ENCODE measurements at regions not wholly inside any gene's neighbourhood (a gene's known extent, or its start where the extent isn't known, plus 50 kb on each side); places are given as distances from the start of the nearest gene placed in this dataset.

- POLR2A ChIA-PET = no interaction called here
- Histone ChIP-seq H3K27me3 (ENCODE audit: control insufficient read depth in 2 of 2, insufficient read depth in 2 of 2, low read length in 2 of 2) (no peaks in the 10 kb centered on the region), H2AFZ (ENCODE audit: low read depth, low read length) (no peak overlapping the region), H3K36me3 (ENCODE audit: control insufficient read depth in 2 of 2, extremely low read depth in 1 of 2, insufficient read depth in 2 of 2, low read length in 2 of 2) (no peaks in the 10 kb centered on the region), H3K4me1 (ENCODE audit: control insufficient read depth, extremely low read depth, insufficient read depth, low read length) (no peaks in the 10 kb centered on the region), H3K9ac (replicated peaks; ENCODE audit: extremely low read depth, insufficient read depth, low read length) (no peak overlapping the region), H3K4me2 (ENCODE audit: insufficient read depth, low read length) (no peak overlapping the region), H3K27ac (ENCODE audit: insufficient read depth, low read depth, low read length) (no peak overlapping the region), H3K9me1 (replicated peaks; ENCODE audit: control insufficient read depth, extremely low read depth, insufficient read depth, low read length) (no peaks in the 10 kb centered on the region), H4K20me1 (replicated peaks; ENCODE audit: control insufficient read depth, extremely low read depth, insufficient read depth, low read length) (no peaks in the 10 kb centered on the region), H3K9me3 (replicated peaks; ENCODE audit: control insufficient read depth, insufficient read depth, low read length) (no peaks in the 10 kb centered on the region), H3K4me3 (replicated peaks in 1 of 3; ENCODE audit: insufficient read depth in 1 of 3, low read depth in 1 of 3, low read length in 3 of 3) (no peak overlapping the region), H3K79me2 (ENCODE audit: control insufficient read depth, insufficient read depth, low read length) (no peaks in the 10 kb centered on the region)
- FAIRE-seq = no peak
- dilution Hi-C loops (cut with MboI; ENCODE audit: extremely low pct_ligation_motif_present, low sequenced_read_pairs) (no loop called here), intact Hi-C loops (cut with micrococcal nuclease) (loop anchor here (5.0 kb wide), 1 partner anchor 36 kb away; no protein-coding TSS in a partner anchor)
- CTCF ChIA-PET = no interaction called here
- BruUV-seq (replicated peaks) = no TSS peak
- no peak for DNase-seq (ENCODE audit: low read depth, low spot score)
- no peak for TF ChIP-seq CTCF (IDR thresholded peaks at IDR 0.05; ENCODE audit: extremely low read depth in 1 of 2, insufficient read depth in 1 of 2, low read depth in 1 of 2, low read length in 2 of 2)
- TF ChIP-seq FOS (IDR thresholded peaks at IDR 0.05; ENCODE audit: borderline replicate concordance, insufficient read depth, low read length) = no peak
- no peak for TF ChIP-seq EZH2 (IDR thresholded peaks at IDR 0.05; ENCODE audit: borderline replicate concordance, low read depth, low read length, severe bottlenecking)
- TF ChIP-seq MYC (IDR thresholded peaks at IDR 0.05; ENCODE audit: low read depth, low read length) = no peak
- no peak for TF ChIP-seq JUN (IDR thresholded peaks at IDR 0.05; ENCODE audit: borderline replicate concordance, insufficient read depth, insufficient read length, low read depth)
- TF ChIP-seq GATA2 (IDR thresholded peaks at IDR 0.05; ENCODE audit: insufficient read depth, insufficient read length, low read depth, low read length) = no peak
- TF ChIP-seq MAX (IDR thresholded peaks at IDR 0.05; ENCODE audit: insufficient read depth, insufficient read length) = no peak
- no peak for TF ChIP-seq POLR2AphosphoS5 (IDR thresholded peaks at IDR 0.05; ENCODE audit: insufficient read depth, low read depth, low read length)
- TF ChIP-seq POLR2A (IDR thresholded peaks at IDR 0.05; ENCODE audit: low read depth, low read length) = no peak
Measured at GRCh38 chr4:18241727-18242126, 220.2 kb upstream of the LCORL start.

All from endothelial cell of umbilical vein (primary cell).